Activated CD4-positive, alpha-beta T cell treated with anti-CD3 and anti-CD28 coated beads, Interleukin-2, amount 10 ng/mL, durations not matched to agents 7 days and 5 days (primary cell): ENCODE measurements at regions not wholly inside any gene's neighbourhood (a gene's known extent, or its start where the extent isn't known, plus 50 kb on each side); places are given as distances from the start of the nearest gene placed in this dataset.
"Not testable (repeated sequence)": the region's sequence is repeated elsewhere in the genome, so short reads cannot be mapped to it uniquely, and the experiment has no call there.

ENCODE experiments used
- CTCF ChIA-PET: fragments of 350-600 bp; sonication (Branson Sonifier 250); formaldehyde crosslinking; loops from one replicate; lab custom pipeline; 2021; ENCODE audit warnings: antibody characterized with exemption; lab: Charles Lee
- POLR2A ChIA-PET: fragments of 350-600 bp; sonication (Branson Sonifier 250); formaldehyde crosslinking; loops from one replicate; lab custom pipeline; 2021; ENCODE audit warnings: antibody characterized with exemption; lab: Charles Lee
- DNase-seq: peaks from one replicate; pipeline ENCODE4 v3.0.0-alpha.2; 2020
- H3K27ac Mint-ChIP-seq: one replicate; pipeline ENCODE4 v1.8.0; 2021; ENCODE audit warnings: mild to moderate bottlenecking, moderate library complexity, mixed read lengths
- H3K27me3 Mint-ChIP-seq: one replicate; pipeline ENCODE4 v1.8.0; 2021; ENCODE audit warnings: mixed read lengths
- H3K36me3 Mint-ChIP-seq: one replicate; pipeline ENCODE4 v1.8.0; 2021; ENCODE audit warnings: low read depth, mixed read lengths
- H3K4me1 Mint-ChIP-seq: one replicate; pipeline ENCODE4 v1.8.0; 2021; ENCODE audit warnings: mixed read lengths
- H3K4me3 Mint-ChIP-seq: one replicate; pipeline ENCODE4 v1.8.0; 2021; ENCODE audit warnings: mild to moderate bottlenecking, moderate library complexity, mixed read lengths
- H3K9me3 Mint-ChIP-seq: one replicate; pipeline ENCODE4 v1.8.0; 2021; ENCODE audit warnings: mixed read lengths

- H3K4me3 Mint-ChIP-seq = no peak overlapping the region
- H3K9me3 Mint-ChIP-seq = peaks cover 8% of the 10 kb centered on the region
- H3K27me3 Mint-ChIP-seq = no peaks in the 10 kb centered on the region
- CTCF ChIA-PET = no interaction called here
- no peak overlapping the region for H3K27ac Mint-ChIP-seq
- POLR2A ChIA-PET = no interaction called here
- no peak for DNase-seq
- H3K4me1 Mint-ChIP-seq = no peaks in the 10 kb centered on the region
- H3K36me3 Mint-ChIP-seq = no peaks in the 10 kb centered on the region
These were observed 1730.2 kb downstream of the OLFM4 start for GRCh38 chr13:54758795-54759194.

- no peak overlapping the region for H3K27ac Mint-ChIP-seq
- H3K36me3 Mint-ChIP-seq = no peaks in the 10 kb centered on the region
- H3K4me1 Mint-ChIP-seq = no peaks in the 10 kb centered on the region
- no peaks in the 10 kb centered on the region for H3K27me3 Mint-ChIP-seq
- no peak for DNase-seq
- H3K4me3 Mint-ChIP-seq = no peak overlapping the region
- ChIA-PET POLR2A (no interaction called here), CTCF (no interaction called here)
- H3K9me3 Mint-ChIP-seq = peaks cover 8% of the 10 kb centered on the region
These were observed 1739.6 kb downstream of the OLFM4 start for GRCh38 chr13:54768214-54768613.

- no peak overlapping the region for H3K27ac Mint-ChIP-seq
These were observed 1747.0 kb downstream of the OLFM4 start for GRCh38 chr13:54775501-54776191.

GRCh38 chr13:54787754-54788153 is 1759.1 kb downstream of the OLFM4 start:
- Mint-ChIP-seq H3K27me3 (no peaks in the 10 kb centered on the region), H3K4me1 (no peaks in the 10 kb centered on the region), H3K27ac (no peak overlapping the region), H3K9me3 (peaks cover 10% of the 10 kb centered on the region), H3K36me3 (no peaks in the 10 kb centered on the region), H3K4me3 (no peak overlapping the region)
- ChIA-PET CTCF (no interaction called here), POLR2A (no interaction called here)
- DNase-seq = no peak

More at GRCh38 chr13:54775501-54776191, 1747.0 kb downstream of the OLFM4 start:
- H3K9me3 Mint-ChIP-seq = peaks cover 13% of the 10 kb centered on the region
- no peaks in the 10 kb centered on the region for H3K4me1 Mint-ChIP-seq
- no peaks in the 10 kb centered on the region for H3K36me3 Mint-ChIP-seq
- no peak for DNase-seq
- CTCF ChIA-PET = no interaction called here
- no peaks in the 10 kb centered on the region for H3K27me3 Mint-ChIP-seq
- POLR2A ChIA-PET = no interaction called here
- H3K4me3 Mint-ChIP-seq = no peak overlapping the region

- Mint-ChIP-seq H3K27me3 (no peaks in the 10 kb centered on the region), H3K27ac (no peak overlapping the region), H3K4me3 (no peak overlapping the region), H3K36me3 (no peaks in the 10 kb centered on the region), H3K9me3 (peaks cover 5% of the 10 kb centered on the region), H3K4me1 (no peaks in the 10 kb centered on the region)
- DNase-seq = no peak
- ChIA-PET CTCF (no interaction called here), POLR2A (no interaction called here)
These were observed 1771.1 kb downstream of the OLFM4 start for GRCh38 chr13:54799621-54800226.

GRCh38 chr13:54802226-54802625 is 1773.6 kb downstream of the OLFM4 start:
- DNase-seq = no peak
- ChIA-PET POLR2A (no interaction called here), CTCF (no interaction called here)
- Mint-ChIP-seq H3K36me3 (no peaks in the 10 kb centered on the region), H3K27ac (no peak overlapping the region), H3K27me3 (no peaks in the 10 kb centered on the region), H3K9me3 (peaks cover 9% of the 10 kb centered on the region), H3K4me1 (no peaks in the 10 kb centered on the region), H3K4me3 (no peak overlapping the region)

- ChIA-PET POLR2A (no interaction called here), CTCF (no interaction called here)
- Mint-ChIP-seq H3K9me3 (peaks cover 6% of the 10 kb centered on the region), H3K4me1 (no peaks in the 10 kb centered on the region), H3K27ac (no peak overlapping the region), H3K27me3 (no peaks in the 10 kb centered on the region), H3K4me3 (no peak overlapping the region), H3K36me3 (no peaks in the 10 kb centered on the region)
- DNase-seq = no peak
These were observed 1777.1 kb downstream of the OLFM4 start for GRCh38 chr13:54805743-54806142.

GRCh38 chr13:54821938-54822470 is 1793.4 kb downstream of the OLFM4 start:
- H3K27ac Mint-ChIP-seq, H3K27me3 Mint-ChIP-seq, CTCF ChIA-PET, DNase-seq, POLR2A ChIA-PET, H3K36me3 Mint-ChIP-seq, H3K4me1 Mint-ChIP-seq, H3K4me3 Mint-ChIP-seq: not testable (repeated sequence)
- H3K9me3 Mint-ChIP-seq = peaks cover 11% of the 10 kb centered on the region

- H3K27me3 Mint-ChIP-seq, DNase-seq, H3K4me3 Mint-ChIP-seq, H3K4me1 Mint-ChIP-seq, H3K9me3 Mint-ChIP-seq, H3K36me3 Mint-ChIP-seq, H3K27ac Mint-ChIP-seq, POLR2A ChIA-PET: not testable (repeated sequence)
- CTCF ChIA-PET = interaction anchor here (0.7 kb wide), 1 partner anchor 34 kb away, joined by 3 read pairs; no protein-coding TSS in a partner anchor
These were observed 1800.9 kb downstream of the OLFM4 start for GRCh38 chr13:54829391-54830068.

GRCh38 chr13:54836273-54836672 is 1807.7 kb downstream of the OLFM4 start:
- DNase-seq = no peak
- Mint-ChIP-seq H3K4me3 (no peak overlapping the region), H3K36me3 (no peaks in the 10 kb centered on the region), H3K27ac (no peak overlapping the region), H3K4me1 (no peaks in the 10 kb centered on the region), H3K9me3 (peaks cover 3% of the 10 kb centered on the region), H3K27me3 (no peaks in the 10 kb centered on the region)
- ChIA-PET POLR2A (no interaction called here), CTCF (no interaction called here)

- Mint-ChIP-seq H3K9me3 (no peaks in the 10 kb centered on the region), H3K4me1 (no peaks in the 10 kb centered on the region), H3K27me3 (no peaks in the 10 kb centered on the region), H3K36me3 (no peaks in the 10 kb centered on the region), H3K27ac (no peak overlapping the region), H3K4me3 (no peak overlapping the region)
- DNase-seq = no peak
- POLR2A ChIA-PET = no interaction called here
- CTCF ChIA-PET = no interaction called here
These were observed 1813.1 kb downstream of the OLFM4 start for GRCh38 chr13:54841682-54842081.

- ChIA-PET CTCF (no interaction called here), POLR2A (no interaction called here)
- Mint-ChIP-seq H3K36me3 (no peaks in the 10 kb centered on the region), H3K4me3 (no peak overlapping the region), H3K27me3 (no peaks in the 10 kb centered on the region), H3K4me1 (no peaks in the 10 kb centered on the region), H3K9me3 (no peaks in the 10 kb centered on the region), H3K27ac (no peak overlapping the region)
- DNase-seq = no peak
These were observed 1816.8 kb downstream of the OLFM4 start for GRCh38 chr13:54845351-54845965.

- no peak for DNase-seq
- CTCF ChIA-PET = no interaction called here
- no peak overlapping the region for H3K4me3 Mint-ChIP-seq
These were observed 1824.2 kb downstream of the OLFM4 start for GRCh38 chr13:54852831-54853230.

More at GRCh38 chr13:54852831-54853230, 1824.2 kb downstream of the OLFM4 start:
- Mint-ChIP-seq H3K27me3 (no peaks in the 10 kb centered on the region), H3K9me3 (peaks cover 8% of the 10 kb centered on the region), H3K36me3 (no peaks in the 10 kb centered on the region), H3K27ac (no peak overlapping the region), H3K4me1 (no peaks in the 10 kb centered on the region)
- POLR2A ChIA-PET = no interaction called here
